Spleen (tissue), 7 donors: ENCODE measurements at regions not wholly inside any gene's neighbourhood (a gene's known extent, or its start where the extent isn't known, plus 50 kb on each side); places are given as distances from the start of the nearest gene placed in this dataset.

Experiments
- CTCF ChIP-seq, 11 experiments: fragments of 200-600 bp in 7 of 11; fragments of 450-650 bp in 4 of 11; sonication (generic) in 4 of 11; IDR thresholded peaks in 8 of 11; conservative IDR thresholded peaks in 3 of 11; 1 replicate in 7 of 11; 2 replicates in 4 of 11; pipeline versions ENCODE4 v1.4.0 to v1.8.0; 2016 to 2021; ENCODE audit warnings: antibody characterized with exemption in 11 of 11, inconsistent platforms in 4 of 11, mild to moderate bottlenecking in 1 of 11
- POLR2A ChIP-seq, 3 donors: fragments of 450-650 bp; IDR thresholded peaks; one replicate each; pipeline ENCODE4 v1.5.1; 2017; ENCODE audit warnings: antibody characterized with exemption in 3 of 3, mild to moderate bottlenecking in 1 of 3
- POLR2AphosphoS5 ChIP-seq, 3 donors: sonication (generic); formaldehyde crosslinking; IDR thresholded peaks; one replicate each; pipeline ENCODE4 v1.5.1; 2017; ENCODE audit warnings: antibody characterized with exemption in 3 of 3
- donor health status: DM: no; HTN: no; CAD: no; lungs with moderate emphysema.
- donor health status: DM: no; HTN: no; CAD: no.
- donor health status: DM: no; HTN: no; CAD: no.

GRCh38 chr5:136621743-136622142 lies 256.4 kb upstream of the TRPC7 start:
- TF ChIP-seq CTCF (IDR thresholded peaks at IDR 0.05 in 8 of 11, conservative IDR thresholded peaks at IDR 0.05 in 3 of 11) (no peak), POLR2A (IDR thresholded peaks at IDR 0.05) (no peak), POLR2AphosphoS5 (IDR thresholded peaks at IDR 0.05) (no peak)
